Body of pancreas (tissue), 4 donors: ENCODE measurements at regions not wholly inside any gene's neighbourhood (a gene's known extent, or its start where the extent isn't known, plus 50 kb on each side); places are given as distances from the start of the nearest gene placed in this dataset.

Experiments used
- ATAC-seq: fragments of 150-250 bp; one replicate; pipeline ENCODE4 v1.9.1; 2016
- DNase-seq, 4 donors: peaks; one replicate each; pipeline ENCODE4 v3.0.0-alpha.2; 2019
- H3K27ac ChIP-seq, 4 donors: fragments of 200-600 bp; sonication (generic); 1 replicate in 3 of 4; 2 replicates in 1 of 4; pipeline versions ENCODE4 v1.5.1 to v1.6.1; 2016 to 2019; ENCODE audit warnings: mild to moderate bottlenecking in 1 of 4, mixed read lengths in 1 of 4, moderate library complexity in 1 of 4
- H3K27me3 ChIP-seq, 2 donors: fragments of 200-600 bp; sonication (generic); one replicate each; pipeline ENCODE4 v1.6.0; 2016; ENCODE audit warnings: mild to moderate bottlenecking in 1 of 2
- H3K36me3 ChIP-seq, 2 donors: fragments of 200-600 bp; sonication (generic); replicated peaks in 1 of 2; 2 replicates each; pipeline ENCODE4 v1.5.1; 2016; ENCODE audit warnings: low read depth in 2 of 2; ENCODE audit not compliant: insufficient read depth in 1 of 2
- H3K4me1 ChIP-seq: fragments of 200-600 bp; sonication (generic); one replicate; pipeline ENCODE4 v1.6.0; 2016
- H3K4me3 ChIP-seq, 2 donors: fragments of 200-600 bp; sonication (generic); 1 replicate in 1 of 2; 2 replicates in 1 of 2; pipeline ENCODE4 v1.5.1; 2016 to 2019
- H3K9me3 ChIP-seq, 3 donors: fragments of 200-600 bp; sonication (generic); 1 replicate in 2 of 3; 2 replicates in 1 of 3; pipeline ENCODE4 v1.5.1; 2016
- POLR2A ChIP-seq, 3 donors: fragments of 450-650 bp; IDR thresholded peaks; one replicate each; pipeline ENCODE4 v1.6.1; 2016; ENCODE audit warnings: antibody characterized with exemption in 3 of 3, mild to moderate bottlenecking in 2 of 3
- WGBS, 2 donors: methylation state at CpG; one replicate each; pipeline ENCODE4 v1.1.5; 2017; 5-methylcytosine and 5-hydroxymethylcytosine counted together
- intact Hi-C: fragments of 100-400 bp; cut with DNase I; formaldehyde crosslinking; loops from one replicate; pipeline ENCODE4 v1.15.1; 2023
- TF ChIP-seq, protein P1 (sequence below), 7 experiments: fragments of 450-650 bp in 4 of 7; fragments of 200-600 bp in 3 of 7; sonication (generic) in 3 of 7; IDR thresholded peaks; one replicate each; pipeline ENCODE4 v1.5.1; 2016 to 2019; ENCODE audit warnings: antibody characterized with exemption in 7 of 7

- 60 to 79% methylated on average over 3 of the region's 3 CpGs for WGBS, 2 donors
These were observed 600.5 kb downstream of the TYW1 start for GRCh38 chr7:67597161-67597560.

DNA sequence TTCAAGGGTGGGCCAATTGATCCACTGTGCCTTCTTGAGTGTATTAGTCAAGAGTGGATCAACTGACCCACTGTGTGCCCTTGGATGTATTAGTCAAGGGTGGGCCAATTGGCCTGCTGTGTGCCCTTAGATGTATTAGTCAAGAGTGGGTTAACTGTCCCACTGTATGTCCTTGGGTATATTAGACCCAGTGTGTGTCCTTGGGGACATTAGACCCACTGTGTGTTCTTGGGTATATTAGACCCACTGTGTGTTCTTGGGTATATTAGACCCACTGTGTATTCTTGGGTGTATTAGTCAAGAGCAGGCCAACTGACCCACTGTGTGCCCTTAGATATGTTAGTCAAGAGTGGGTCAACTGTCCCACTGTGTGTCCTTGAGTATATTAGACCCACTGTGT is 601.8 kb downstream of the TYW1 start:
- no peak overlapping the region for H3K4me3 ChIP-seq

More at GRCh38 chr7:67597161-67597560, 600.5 kb downstream of the TYW1 start:
- Histone ChIP-seq H3K27ac (no peak overlapping the region), H3K4me3 (no peak overlapping the region), H3K36me3 (no peaks in the 10 kb centered on the region), H3K9me3 (no peaks in the 10 kb centered on the region), H3K27me3 (no peaks in the 10 kb centered on the region), H3K4me1 (no peaks in the 10 kb centered on the region)
- ATAC-seq (no peak), DNase-seq (no peak)
- TF ChIP-seq, protein P1, sequence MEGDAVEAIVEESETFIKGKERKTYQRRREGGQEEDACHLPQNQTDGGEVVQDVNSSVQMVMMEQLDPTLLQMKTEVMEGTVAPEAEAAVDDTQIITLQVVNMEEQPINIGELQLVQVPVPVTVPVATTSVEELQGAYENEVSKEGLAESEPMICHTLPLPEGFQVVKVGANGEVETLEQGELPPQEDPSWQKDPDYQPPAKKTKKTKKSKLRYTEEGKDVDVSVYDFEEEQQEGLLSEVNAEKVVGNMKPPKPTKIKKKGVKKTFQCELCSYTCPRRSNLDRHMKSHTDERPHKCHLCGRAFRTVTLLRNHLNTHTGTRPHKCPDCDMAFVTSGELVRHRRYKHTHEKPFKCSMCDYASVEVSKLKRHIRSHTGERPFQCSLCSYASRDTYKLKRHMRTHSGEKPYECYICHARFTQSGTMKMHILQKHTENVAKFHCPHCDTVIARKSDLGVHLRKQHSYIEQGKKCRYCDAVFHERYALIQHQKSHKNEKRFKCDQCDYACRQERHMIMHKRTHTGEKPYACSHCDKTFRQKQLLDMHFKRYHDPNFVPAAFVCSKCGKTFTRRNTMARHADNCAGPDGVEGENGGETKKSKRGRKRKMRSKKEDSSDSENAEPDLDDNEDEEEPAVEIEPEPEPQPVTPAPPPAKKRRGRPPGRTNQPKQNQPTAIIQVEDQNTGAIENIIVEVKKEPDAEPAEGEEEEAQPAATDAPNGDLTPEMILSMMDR (IDR thresholded peaks at IDR 0.05) = no peak
- TF ChIP-seq POLR2A (IDR thresholded peaks at IDR 0.05) = no peak
- intact Hi-C loops = no loop called here

GRCh38 chr7:67599331-67600062 is 602.9 kb downstream of the TYW1 start:
- H3K4me3 ChIP-seq = no peak overlapping the region
- 74 to 75% methylated on average over 10 of the region's 10 CpGs for WGBS, 2 donors
- no peaks in the 10 kb centered on the region for H3K4me1 ChIP-seq
- TF ChIP-seq, protein P1 (IDR thresholded peaks at IDR 0.05) = no peak
- no peak for TF ChIP-seq POLR2A (IDR thresholded peaks at IDR 0.05)
- DNase-seq (no peak), ATAC-seq (no peak)
- intact Hi-C loops = no loop called here
- H3K27me3 ChIP-seq = no peaks in the 10 kb centered on the region
- no peaks in the 10 kb centered on the region for H3K36me3 ChIP-seq
- H3K9me3 ChIP-seq = peaks cover 0 to under 1% (median 0%) of the 10 kb centered on the region in 3 donors
- H3K27ac ChIP-seq = no peak overlapping the region

More for the DNA sequence above, 601.8 kb downstream of the TYW1 start:
- intact Hi-C loops = no loop called here
- Histone ChIP-seq H3K27me3 (no peaks in the 10 kb centered on the region), H3K9me3 (no peaks in the 10 kb centered on the region), H3K4me1 (no peaks in the 10 kb centered on the region), H3K36me3 (no peaks in the 10 kb centered on the region), H3K27ac (no peak overlapping the region)
- DNase-seq = no peak
- TF ChIP-seq, protein P1 (IDR thresholded peaks at IDR 0.05) = no peak
- no peak for TF ChIP-seq POLR2A (IDR thresholded peaks at IDR 0.05)
- ATAC-seq = no peak

- intact Hi-C loops = no loop called here
- no peaks in the 10 kb centered on the region for H3K27me3 ChIP-seq
- DNase-seq (no peak), ATAC-seq (no peak)
- H3K9me3 ChIP-seq = peaks cover 0 to 5% (median 0%) of the 10 kb centered on the region in 3 donors
- TF ChIP-seq, protein P1 (IDR thresholded peaks at IDR 0.05) = no peak
- TF ChIP-seq POLR2A (IDR thresholded peaks at IDR 0.05) = no peak
- no peak overlapping the region for H3K27ac ChIP-seq
- 75 to 80% methylated on average over 12 of the region's 12 CpGs for WGBS, 2 donors
- no peak overlapping the region for H3K4me3 ChIP-seq
- H3K4me1 ChIP-seq = no peaks in the 10 kb centered on the region
- H3K36me3 ChIP-seq = no peaks in the 10 kb centered on the region
These were observed 605.7 kb downstream of the TYW1 start for GRCh38 chr7:67602246-67602887.
